Astrocyte (in vitro differentiated cells and primary cell): ENCODE measurements at regions not wholly inside any gene's neighbourhood (a gene's known extent, or its start where the extent isn't known, plus 50 kb on each side); places are given as distances from the start of the nearest gene placed in this dataset.

Experiments used
- DNase-seq: peaks from one replicate; pipeline ENCODE4 v3.0.0-alpha.2; 2010; ENCODE audit warnings: low read depth
- FAIRE-seq: peaks from 2 replicates; lab custom pipeline; 2011; peaks lifted over from hg19 to GRCh38; lab: Jason Lieb, UNC
- H2AFZ ChIP-seq: 2 replicates; pipeline ENCODE4 v1.6.0; 2012; ENCODE audit warnings: low read depth, low read length, inconsistent platforms
- H3K27ac ChIP-seq: 2 replicates; pipeline ENCODE4 v1.5.1; 2011; ENCODE audit warnings: low read depth, low read length, inconsistent platforms
- H3K27me3 ChIP-seq: 2 replicates; pipeline ENCODE4 v1.6.0; 2011; ENCODE audit warnings: low read length, inconsistent platforms; ENCODE audit not compliant: insufficient read depth
- H3K36me3 ChIP-seq: 2 replicates; pipeline ENCODE4 v1.5.1; 2011; ENCODE audit warnings: low read length, inconsistent platforms; ENCODE audit not compliant: insufficient read depth
- H3K4me1 ChIP-seq: 2 replicates; pipeline ENCODE4 v1.5.1; 2011; ENCODE audit warnings: low read length, inconsistent platforms; ENCODE audit not compliant: insufficient read depth
- H3K4me2 ChIP-seq: 2 replicates; pipeline ENCODE4 v1.6.0; 2012; ENCODE audit warnings: low read length, inconsistent platforms
- H3K4me3 ChIP-seq: 2 replicates; pipeline ENCODE4 v1.5.1; 2011; ENCODE audit warnings: low read depth, mild to moderate bottlenecking, low read length, inconsistent platforms; ENCODE audit not compliant: insufficient read depth
- H3K79me2 ChIP-seq: 2 replicates; pipeline ENCODE4 v1.6.0; 2012; ENCODE audit warnings: mild to moderate bottlenecking, low read length, inconsistent platforms; ENCODE audit not compliant: insufficient read depth
- H3K9ac ChIP-seq: 2 replicates; pipeline ENCODE4 v1.6.0; 2012; ENCODE audit warnings: mild to moderate bottlenecking, low read length, inconsistent platforms
- H3K9me3 ChIP-seq: 2 replicates; pipeline ENCODE4 v1.5.1; 2012; ENCODE audit warnings: low read depth, mild to moderate bottlenecking, low read length, inconsistent platforms; ENCODE audit not compliant: insufficient read depth
- H4K20me1 ChIP-seq: 2 replicates; pipeline ENCODE4 v1.6.0; 2012; ENCODE audit warnings: low read length, inconsistent platforms; ENCODE audit not compliant: insufficient read depth
- H3K27ac Mint-ChIP-seq: one replicate; pipeline ENCODE4 v1.8.0; 2021; ENCODE audit warnings: mild to moderate bottlenecking, mixed read lengths; ENCODE audit not compliant: unreplicated experiment
- H3K27me3 Mint-ChIP-seq: one replicate; pipeline ENCODE4 v1.8.0; 2021; ENCODE audit warnings: low read depth, mixed read lengths; ENCODE audit not compliant: unreplicated experiment
- H3K36me3 Mint-ChIP-seq: one replicate; pipeline ENCODE4 v1.8.0; 2021; ENCODE audit warnings: low read depth, mixed read lengths; ENCODE audit not compliant: unreplicated experiment
- H3K4me1 Mint-ChIP-seq: one replicate; pipeline ENCODE4 v1.8.0; 2021; ENCODE audit warnings: low read depth, mixed read lengths; ENCODE audit not compliant: unreplicated experiment
- H3K4me3 Mint-ChIP-seq: one replicate; pipeline ENCODE4 v1.8.0; 2021; ENCODE audit warnings: mild to moderate bottlenecking, moderate library complexity, mixed read lengths; ENCODE audit not compliant: unreplicated experiment
- H3K9me3 Mint-ChIP-seq: one replicate; pipeline ENCODE4 v1.8.0; 2021; ENCODE audit warnings: mild to moderate bottlenecking, mixed read lengths; ENCODE audit not compliant: unreplicated experiment
- EZH2 ChIP-seq: IDR thresholded peaks from 2 replicates; pipeline ENCODE4 v1.6.1; 2012; ENCODE audit warnings: mild to moderate bottlenecking, low read length, inconsistent platforms; ENCODE audit not compliant: insufficient read depth
- TF ChIP-seq, protein P1 (sequence below): IDR thresholded peaks from 2 replicates; pipeline ENCODE4 v1.5.1; 2011; ENCODE audit warnings: low read depth, mild to moderate bottlenecking, inconsistent platforms, low read length, moderate library complexity; ENCODE audit not compliant: insufficient read depth

DNA sequence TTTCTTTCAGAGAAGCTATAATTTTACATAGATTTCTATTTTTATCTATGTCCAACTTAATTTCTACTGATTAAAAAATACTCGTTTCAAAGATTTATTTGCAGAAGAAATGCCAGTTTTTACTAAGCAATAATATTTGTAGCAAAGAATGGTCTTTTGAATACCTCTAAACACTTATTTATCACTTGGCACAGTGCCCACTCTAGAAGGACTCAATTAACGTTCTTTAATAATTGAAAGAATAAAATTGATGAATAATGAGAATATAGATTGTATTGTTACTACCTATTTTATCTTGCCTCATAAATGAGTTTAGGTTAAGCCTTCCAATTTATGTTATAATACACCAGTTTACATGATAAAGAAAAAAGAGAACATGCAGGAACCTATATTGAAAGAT, 889.7 kb upstream of the CDH9 start:
- H3K36me3 ChIP-seq, result no peaks in the 10 kb centered on the region
- no peaks in the 10 kb centered on the region for H3K9me3 Mint-ChIP-seq
- no peaks in the 10 kb centered on the region for H3K79me2 ChIP-seq
- no peaks in the 10 kb centered on the region for H3K27me3 Mint-ChIP-seq
- no peak overlapping the region for H3K4me3 Mint-ChIP-seq
- TF ChIP-seq, protein P1, sequence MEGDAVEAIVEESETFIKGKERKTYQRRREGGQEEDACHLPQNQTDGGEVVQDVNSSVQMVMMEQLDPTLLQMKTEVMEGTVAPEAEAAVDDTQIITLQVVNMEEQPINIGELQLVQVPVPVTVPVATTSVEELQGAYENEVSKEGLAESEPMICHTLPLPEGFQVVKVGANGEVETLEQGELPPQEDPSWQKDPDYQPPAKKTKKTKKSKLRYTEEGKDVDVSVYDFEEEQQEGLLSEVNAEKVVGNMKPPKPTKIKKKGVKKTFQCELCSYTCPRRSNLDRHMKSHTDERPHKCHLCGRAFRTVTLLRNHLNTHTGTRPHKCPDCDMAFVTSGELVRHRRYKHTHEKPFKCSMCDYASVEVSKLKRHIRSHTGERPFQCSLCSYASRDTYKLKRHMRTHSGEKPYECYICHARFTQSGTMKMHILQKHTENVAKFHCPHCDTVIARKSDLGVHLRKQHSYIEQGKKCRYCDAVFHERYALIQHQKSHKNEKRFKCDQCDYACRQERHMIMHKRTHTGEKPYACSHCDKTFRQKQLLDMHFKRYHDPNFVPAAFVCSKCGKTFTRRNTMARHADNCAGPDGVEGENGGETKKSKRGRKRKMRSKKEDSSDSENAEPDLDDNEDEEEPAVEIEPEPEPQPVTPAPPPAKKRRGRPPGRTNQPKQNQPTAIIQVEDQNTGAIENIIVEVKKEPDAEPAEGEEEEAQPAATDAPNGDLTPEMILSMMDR, result no peak
- no peak for TF ChIP-seq EZH2
- no peaks in the 10 kb centered on the region for H3K4me1 ChIP-seq
- H3K27ac ChIP-seq, result no peak overlapping the region
- no peaks in the 10 kb centered on the region for H4K20me1 ChIP-seq
- no peak overlapping the region for H2AFZ ChIP-seq
- no peak overlapping the region for H3K4me3 ChIP-seq
- no peak overlapping the region for H3K9ac ChIP-seq
- H3K4me1 Mint-ChIP-seq, result no peaks in the 10 kb centered on the region
- DNase-seq, result no peak
- no peak overlapping the region for H3K27ac Mint-ChIP-seq
- no peak for FAIRE-seq
- no peaks in the 10 kb centered on the region for H3K9me3 ChIP-seq
- H3K36me3 Mint-ChIP-seq, result no peaks in the 10 kb centered on the region
- H3K27me3 ChIP-seq, result no peaks in the 10 kb centered on the region
- H3K4me2 ChIP-seq, result no peak overlapping the region

DNA sequence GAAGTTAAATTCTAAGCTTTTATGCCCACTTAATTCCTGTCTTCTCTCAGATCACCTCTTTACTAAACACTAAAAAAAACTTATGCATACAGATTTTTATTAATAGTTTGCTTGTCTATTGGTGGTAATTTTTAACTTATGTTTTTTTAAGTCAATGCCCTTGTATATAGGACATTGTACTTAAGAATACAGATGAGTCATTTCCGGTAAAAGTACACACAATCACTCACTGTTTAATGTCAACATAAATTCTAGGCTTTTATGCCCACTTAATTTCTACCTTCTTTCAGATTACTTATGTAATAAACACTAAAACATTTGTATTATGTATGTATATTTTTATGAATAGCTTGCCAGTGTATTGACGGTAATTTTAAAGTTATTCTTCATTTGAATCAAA, 872.8 kb upstream of the CDH9 start:
- H4K20me1 ChIP-seq, result no peaks in the 10 kb centered on the region
- Mint-ChIP-seq H3K36me3 (no peaks in the 10 kb centered on the region), H3K4me1 (peaks cover 11% of the 10 kb centered on the region), H3K9me3 (no peaks in the 10 kb centered on the region), H3K27ac (no peak overlapping the region), H3K27me3 (no peaks in the 10 kb centered on the region), H3K4me3 (no peak overlapping the region)
- no peak overlapping the region for H3K9ac ChIP-seq
- no peak for FAIRE-seq
- H3K27me3 ChIP-seq, result no peaks in the 10 kb centered on the region
- H2AFZ ChIP-seq, result no peak overlapping the region
- no peaks in the 10 kb centered on the region for H3K79me2 ChIP-seq
- no peaks in the 10 kb centered on the region for H3K36me3 ChIP-seq
- H3K27ac ChIP-seq, result no peak overlapping the region
- H3K4me1 ChIP-seq, result no peaks in the 10 kb centered on the region
- no peak for DNase-seq
- H3K4me3 ChIP-seq, result no peak overlapping the region
- TF ChIP-seq EZH2, result no peak
- TF ChIP-seq, protein P1, result no peak
- no peaks in the 10 kb centered on the region for H3K9me3 ChIP-seq
- no peak overlapping the region for H3K4me2 ChIP-seq

DNA sequence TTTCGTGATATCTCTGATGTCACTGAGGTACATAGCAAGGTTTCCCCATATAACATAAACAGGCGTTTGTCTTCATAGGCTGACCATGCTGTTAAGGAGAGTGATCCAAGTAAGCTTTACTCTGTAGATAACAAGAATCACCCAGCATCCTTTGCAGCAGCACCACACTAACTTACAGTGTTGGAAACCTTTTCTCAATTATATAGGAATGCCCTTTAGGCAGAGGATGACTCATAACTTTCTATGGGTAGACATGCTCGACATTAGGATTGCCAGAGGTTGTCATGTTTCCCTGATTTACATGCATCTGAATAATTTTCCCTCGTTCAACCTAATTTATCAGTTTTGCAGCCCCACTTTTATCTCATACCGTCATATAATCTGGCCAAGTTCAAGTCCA, 870.0 kb upstream of the CDH9 start:
- H3K4me1 ChIP-seq, result no peaks in the 10 kb centered on the region
- peaks cover 14% of the 10 kb centered on the region for H3K4me1 Mint-ChIP-seq
- no peaks in the 10 kb centered on the region for H3K27me3 ChIP-seq
- H3K9me3 Mint-ChIP-seq, result no peaks in the 10 kb centered on the region
- DNase-seq, result no peak
- no peaks in the 10 kb centered on the region for H4K20me1 ChIP-seq
- FAIRE-seq, result no peak
- H3K27me3 Mint-ChIP-seq, result no peaks in the 10 kb centered on the region
- H3K4me3 Mint-ChIP-seq, result no peak overlapping the region
- H3K4me2 ChIP-seq, result no peak overlapping the region
- H3K79me2 ChIP-seq, result no peaks in the 10 kb centered on the region
- TF ChIP-seq EZH2, result no peak
- TF ChIP-seq, protein P1, result no peak
- no peaks in the 10 kb centered on the region for H3K9me3 ChIP-seq
- H3K27ac Mint-ChIP-seq, result no peak overlapping the region
- H3K4me3 ChIP-seq, result no peak overlapping the region
- H3K36me3 Mint-ChIP-seq, result no peaks in the 10 kb centered on the region
- no peak overlapping the region for H2AFZ ChIP-seq
- no peak overlapping the region for H3K9ac ChIP-seq
- no peaks in the 10 kb centered on the region for H3K36me3 ChIP-seq
- no peak overlapping the region for H3K27ac ChIP-seq
